PC-3 (cell line): ENCODE measurements at regions not wholly inside any gene's neighbourhood (a gene's known extent, or its start where the extent isn't known, plus 50 kb on each side); places are given as distances from the start of the nearest gene placed in this dataset.

Experiments used
- ATAC-seq: fragments of 200-7000 bp; cut with Tn5 transposase; 2 replicates; pipeline ENCODE4 v1.9.1; 2020; ENCODE audit warnings: mild to moderate bottlenecking, moderate library complexity
- BruUV-seq: library from RNA; stranded (reverse); fragments of 400-500 nt; replicated peaks from 2 replicates; lab custom pipeline; 2021; lab: Mats Ljungman, UMichigan
- CTCF ChIA-PET: fragments of 300-600 bp; sonication (Branson Sonifier 250); formaldehyde crosslinking; loops from one replicate; lab custom pipeline; 2022; ENCODE audit warnings: antibody characterized with exemption; lab: Charles Lee
- POLR2A ChIA-PET: fragments of 300-600 bp; sonication (Branson Sonifier 250); formaldehyde crosslinking; loops from one replicate; lab custom pipeline; 2022; ENCODE audit warnings: antibody characterized with exemption; ENCODE audit not compliant: unreplicated experiment; lab: Charles Lee
- DNase-seq: peaks from one replicate; pipeline ENCODE4 v3.0.0-alpha.2; 2015
- H2AFZ ChIP-seq: fragments of 300-600 bp; sonication (generic); 2 replicates; pipeline ENCODE4 v1.6.0; 2016; ENCODE audit warnings: antibody characterized with exemption, low read length
- H3F3A ChIP-seq: fragments of 300-600 bp; sonication (generic); one replicate; pipeline ENCODE4 v1.6.0; 2017; ENCODE audit warnings: antibody characterized with exemption, low read length, control low read depth, mild to moderate bottlenecking; ENCODE audit not compliant: unreplicated experiment
- H3K27ac ChIP-seq: fragments of 300-600 bp; sonication (generic); 2 replicates; pipeline ENCODE4 v1.5.1; 2016; ENCODE audit warnings: mild to moderate bottlenecking, low read length
- H3K27me3 ChIP-seq: fragments of 300-600 bp; sonication (generic); 2 replicates; pipeline ENCODE4 v1.6.1; 2016; ENCODE audit warnings: low read length, mixed read lengths
- H3K36me3 ChIP-seq: fragments of 300-600 bp; sonication (generic); 2 replicates; pipeline ENCODE4 v1.6.1; 2016; ENCODE audit warnings: low read depth, mixed run types, low read length, mixed read lengths
- H3K4me1 ChIP-seq: fragments of 300-600 bp; sonication (generic); 2 replicates; pipeline ENCODE4 v1.5.1; 2016; ENCODE audit warnings: low read length; ENCODE audit not compliant: insufficient read depth
- H3K4me2 ChIP-seq: fragments of 300-600 bp; sonication (generic); 2 replicates; pipeline ENCODE4 v1.6.0; 2016; ENCODE audit warnings: low read length
- H3K4me3 ChIP-seq: fragments of 300-600 bp; sonication (generic); 2 replicates; pipeline ENCODE4 v1.5.1; 2016; ENCODE audit warnings: mild to moderate bottlenecking, low read length, mixed read lengths
- H3K79me2 ChIP-seq: fragments of 300-600 bp; sonication (generic); 2 replicates; pipeline ENCODE4 v1.6.1; 2017; ENCODE audit warnings: low read length, mixed read lengths
- H3K9ac ChIP-seq: fragments of 300-600 bp; sonication (generic); 2 replicates; pipeline ENCODE4 v1.6.0; 2016; ENCODE audit warnings: mild to moderate bottlenecking, low read length
- H3K9me2 ChIP-seq: fragments of 300-600 bp; sonication (generic); replicated peaks from 2 replicates; pipeline ENCODE4 v1.6.1; 2016; ENCODE audit warnings: mixed run types, low read length, mixed read lengths
- H3K9me3 ChIP-seq: fragments of 300-600 bp; sonication (generic); 2 replicates; pipeline ENCODE4 v1.6.1; 2016; ENCODE audit warnings: low read length, mixed read lengths
- H4K20me1 ChIP-seq: fragments of 300-600 bp; sonication (generic); 2 replicates; pipeline ENCODE4 v1.6.1; 2016; ENCODE audit warnings: low read length, mixed read lengths
- EZH2 ChIP-seq: fragments of 300-600 bp; sonication (generic); IDR thresholded peaks from one replicate; pipeline ENCODE4 v1.6.1; 2017; ENCODE audit warnings: antibody characterized with exemption, mild to moderate bottlenecking, low read length; ENCODE audit not compliant: unreplicated experiment
- EZH2phosphoT487 ChIP-seq: fragments of 300-600 bp; sonication (generic); IDR thresholded peaks from 2 replicates; pipeline ENCODE4 v1.6.1; 2018; ENCODE audit warnings: mild to moderate bottlenecking, antibody characterized with exemption, low read length, borderline replicate concordance
- intact Hi-C: fragments of 100-400 bp; cut with micrococcal nuclease; formaldehyde crosslinking; loops from 2 replicates; pipeline ENCODE4 v1.9.0; 2023
- TF ChIP-seq, protein P1 (sequence below): fragments of 300-600 bp; sonication (generic); conservative IDR thresholded peaks from 2 replicates; pipeline ENCODE4 v1.5.1; 2017; ENCODE audit warnings: antibody characterized with exemption, low read depth, mild to moderate bottlenecking, low read length

GRCh38 chr14:98548071-98548686, 723.8 kb downstream of the BCL11B start:
- Histone ChIP-seq H3K9ac (no peak overlapping the region), H4K20me1 (no peaks in the 10 kb centered on the region), H3K27me3 (no peaks in the 10 kb centered on the region), H3K79me2 (no peaks in the 10 kb centered on the region), H3K4me2 (no peak overlapping the region), H3F3A (no peaks in the 10 kb centered on the region), H2AFZ (no peak overlapping the region), H3K4me3 (no peak overlapping the region), H3K9me2 (no peaks in the 10 kb centered on the region), H3K9me3 (peaks cover 7% of the 10 kb centered on the region; the same call in 1 of the 2 replicates), H3K36me3 (no peaks in the 10 kb centered on the region), H3K27ac (no peak overlapping the region), H3K4me1 (no peaks in the 10 kb centered on the region)
- intact Hi-C loops: no loop called here
- ATAC-seq (no peak), DNase-seq (no peak)
- CTCF ChIA-PET: no interaction called here
- TF ChIP-seq, protein P1, sequence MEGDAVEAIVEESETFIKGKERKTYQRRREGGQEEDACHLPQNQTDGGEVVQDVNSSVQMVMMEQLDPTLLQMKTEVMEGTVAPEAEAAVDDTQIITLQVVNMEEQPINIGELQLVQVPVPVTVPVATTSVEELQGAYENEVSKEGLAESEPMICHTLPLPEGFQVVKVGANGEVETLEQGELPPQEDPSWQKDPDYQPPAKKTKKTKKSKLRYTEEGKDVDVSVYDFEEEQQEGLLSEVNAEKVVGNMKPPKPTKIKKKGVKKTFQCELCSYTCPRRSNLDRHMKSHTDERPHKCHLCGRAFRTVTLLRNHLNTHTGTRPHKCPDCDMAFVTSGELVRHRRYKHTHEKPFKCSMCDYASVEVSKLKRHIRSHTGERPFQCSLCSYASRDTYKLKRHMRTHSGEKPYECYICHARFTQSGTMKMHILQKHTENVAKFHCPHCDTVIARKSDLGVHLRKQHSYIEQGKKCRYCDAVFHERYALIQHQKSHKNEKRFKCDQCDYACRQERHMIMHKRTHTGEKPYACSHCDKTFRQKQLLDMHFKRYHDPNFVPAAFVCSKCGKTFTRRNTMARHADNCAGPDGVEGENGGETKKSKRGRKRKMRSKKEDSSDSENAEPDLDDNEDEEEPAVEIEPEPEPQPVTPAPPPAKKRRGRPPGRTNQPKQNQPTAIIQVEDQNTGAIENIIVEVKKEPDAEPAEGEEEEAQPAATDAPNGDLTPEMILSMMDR: no peak
- TF ChIP-seq EZH2 (no peak), EZH2phosphoT487 (no peak)
- BruUV-seq: no TSS peak
- POLR2A ChIA-PET: no interaction called here

DNA sequence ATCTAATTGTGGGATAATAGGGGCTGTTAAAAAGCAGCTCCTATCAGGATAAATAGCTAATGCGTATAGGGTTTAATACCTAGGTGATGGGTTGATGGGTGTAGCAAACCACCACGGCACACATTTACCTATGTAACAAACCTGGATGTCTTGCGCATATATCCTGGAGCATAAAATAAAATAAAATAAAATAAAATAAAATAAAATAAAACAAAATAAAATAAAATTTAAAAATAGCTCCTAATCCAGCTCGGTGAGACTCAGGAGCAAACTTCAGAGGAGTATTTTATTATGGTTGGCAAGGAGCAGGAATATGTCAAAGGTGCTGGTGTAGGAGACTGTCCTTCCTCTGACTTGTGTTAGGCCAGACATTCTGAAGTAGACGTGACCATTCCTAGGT, 721.0 kb downstream of the BCL11B start:
- no peaks in the 10 kb centered on the region for H3K9me2 ChIP-seq
- H3K4me3 ChIP-seq: no peak overlapping the region
- no peaks in the 10 kb centered on the region for H3K4me1 ChIP-seq
- no TSS peak for BruUV-seq
- intact Hi-C loops: no loop called here
- DNase-seq (no peak), ATAC-seq (no peak)
- no peaks in the 10 kb centered on the region for H3F3A ChIP-seq
- ChIA-PET POLR2A (no interaction called here), CTCF (no interaction called here)
- H3K27ac ChIP-seq: no peak overlapping the region
- no peaks in the 10 kb centered on the region for H4K20me1 ChIP-seq
- no peak overlapping the region for H3K4me2 ChIP-seq
- no peaks in the 10 kb centered on the region for H3K36me3 ChIP-seq
- peaks cover 7% of the 10 kb centered on the region; the same call in 1 of the 2 replicates for H3K9me3 ChIP-seq
- H3K79me2 ChIP-seq: no peaks in the 10 kb centered on the region
- TF ChIP-seq EZH2phosphoT487 (no peak), EZH2 (no peak)
- TF ChIP-seq, protein P1: no peak
- no peak overlapping the region for H2AFZ ChIP-seq
- no peak overlapping the region for H3K9ac ChIP-seq
- no peaks in the 10 kb centered on the region for H3K27me3 ChIP-seq

- DNase-seq (no peak), ATAC-seq (no peak)
- Histone ChIP-seq H3F3A (no peaks in the 10 kb centered on the region), H3K9ac (no peak overlapping the region), H2AFZ (no peak overlapping the region), H3K79me2 (no peaks in the 10 kb centered on the region), H3K9me3 (0 out of 2 replicates have a peak, but pooled peaks cover 3% of the 10 kb centered on the region), H4K20me1 (no peaks in the 10 kb centered on the region), H3K27ac (no peak overlapping the region), H3K4me1 (no peaks in the 10 kb centered on the region), H3K27me3 (no peaks in the 10 kb centered on the region), H3K4me2 (no peak overlapping the region), H3K36me3 (no peaks in the 10 kb centered on the region), H3K9me2 (no peaks in the 10 kb centered on the region), H3K4me3 (no peak overlapping the region)
- no peak for TF ChIP-seq EZH2phosphoT487
- TF ChIP-seq, protein P1: no peak
- no peak for TF ChIP-seq EZH2
- ChIA-PET CTCF (no interaction called here), POLR2A (no interaction called here)
- intact Hi-C loops: no loop called here
- no TSS peak for BruUV-seq
Observed at GRCh38 chr14:98555440-98555839, 716.6 kb downstream of the BCL11B start.
